ENCODE measurements at regions not wholly inside any gene's neighbourhood (a gene's known extent, or its start where the extent isn't known, plus 50 kb on each side); places are given as distances from the start of the nearest gene placed in this dataset.

DNA sequence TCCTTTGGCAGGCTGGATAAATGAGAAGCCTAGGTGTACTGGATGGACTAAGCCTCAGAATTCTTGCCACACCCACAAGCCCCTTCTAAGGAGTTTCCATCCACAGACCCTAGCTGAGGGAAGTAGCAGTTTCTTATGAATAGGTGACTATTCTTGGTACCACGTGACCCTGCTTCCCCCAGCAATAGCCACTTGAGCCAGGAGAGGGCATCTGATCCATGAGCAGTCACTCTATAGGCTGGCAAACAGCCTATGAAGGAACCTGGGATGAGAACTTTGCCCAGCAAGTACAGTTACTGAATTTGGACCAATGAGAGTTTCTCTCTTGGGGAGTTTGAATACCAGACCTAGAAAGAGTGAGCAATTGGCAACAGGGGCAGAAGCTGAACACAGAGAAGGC, 84.0 kb downstream of the RTL9 start:
- no peak for DNase-seq (ENCODE audit: low read depth)
- TF ChIP-seq, protein P1, sequence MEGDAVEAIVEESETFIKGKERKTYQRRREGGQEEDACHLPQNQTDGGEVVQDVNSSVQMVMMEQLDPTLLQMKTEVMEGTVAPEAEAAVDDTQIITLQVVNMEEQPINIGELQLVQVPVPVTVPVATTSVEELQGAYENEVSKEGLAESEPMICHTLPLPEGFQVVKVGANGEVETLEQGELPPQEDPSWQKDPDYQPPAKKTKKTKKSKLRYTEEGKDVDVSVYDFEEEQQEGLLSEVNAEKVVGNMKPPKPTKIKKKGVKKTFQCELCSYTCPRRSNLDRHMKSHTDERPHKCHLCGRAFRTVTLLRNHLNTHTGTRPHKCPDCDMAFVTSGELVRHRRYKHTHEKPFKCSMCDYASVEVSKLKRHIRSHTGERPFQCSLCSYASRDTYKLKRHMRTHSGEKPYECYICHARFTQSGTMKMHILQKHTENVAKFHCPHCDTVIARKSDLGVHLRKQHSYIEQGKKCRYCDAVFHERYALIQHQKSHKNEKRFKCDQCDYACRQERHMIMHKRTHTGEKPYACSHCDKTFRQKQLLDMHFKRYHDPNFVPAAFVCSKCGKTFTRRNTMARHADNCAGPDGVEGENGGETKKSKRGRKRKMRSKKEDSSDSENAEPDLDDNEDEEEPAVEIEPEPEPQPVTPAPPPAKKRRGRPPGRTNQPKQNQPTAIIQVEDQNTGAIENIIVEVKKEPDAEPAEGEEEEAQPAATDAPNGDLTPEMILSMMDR (IDR thresholded peaks at IDR 0.05; ENCODE audit: control insufficient read depth, extremely low read depth, insufficient read depth), result peak; percentile 34; the same call in 1 of the 2 replicates
- no peak overlapping the region for H3K4me3 ChIP-seq (ENCODE audit: low read depth, low read length)

DNA sequence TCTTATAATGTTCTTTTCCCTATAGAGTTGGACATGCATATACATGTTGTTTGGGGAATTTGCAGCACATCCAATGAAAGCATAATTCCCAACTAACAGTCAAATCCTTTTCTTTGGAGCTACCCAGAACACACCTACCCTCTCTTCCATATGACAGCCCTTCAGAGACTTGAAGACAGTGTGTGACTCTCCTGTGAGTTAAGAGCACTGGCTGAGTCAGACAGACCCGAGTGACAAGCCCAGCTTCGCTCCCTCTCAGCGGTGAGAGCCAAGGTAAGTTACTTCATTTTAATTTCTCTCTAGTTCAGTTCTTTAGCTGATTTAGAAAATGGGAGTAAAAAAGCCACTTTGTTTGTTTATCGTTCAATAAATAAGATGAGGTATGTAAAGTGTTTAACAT, 86.3 kb downstream of the RTL9 start:
- no peak for DNase-seq (ENCODE audit: low read depth)
- TF ChIP-seq, protein P1 (IDR thresholded peaks at IDR 0.05; ENCODE audit: control insufficient read depth, extremely low read depth, insufficient read depth), result no peak
- no peak overlapping the region for H3K4me3 ChIP-seq (ENCODE audit: low read depth, low read length)

DNA sequence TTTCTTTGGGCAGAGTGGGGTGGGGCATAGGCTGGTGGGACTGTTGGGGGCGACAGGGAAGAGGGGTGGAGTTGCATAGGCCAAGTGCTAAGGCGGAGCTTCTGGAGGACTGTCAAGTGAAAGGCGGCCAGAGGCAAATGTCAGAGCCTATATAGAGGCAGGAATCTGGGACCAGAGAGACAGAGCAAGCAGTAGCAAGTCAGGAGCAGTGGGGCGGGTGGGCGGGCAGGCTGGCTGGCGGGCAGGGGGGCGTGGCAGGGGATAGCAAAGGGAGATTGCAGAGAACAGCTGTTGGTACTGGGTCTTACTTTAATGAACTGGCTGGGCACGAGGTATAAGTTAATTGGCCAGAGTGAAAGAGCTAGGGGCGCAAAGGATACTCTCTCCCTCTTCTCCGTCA, 89.8 kb downstream of the RTL9 start:
- H3K4me3 ChIP-seq (ENCODE audit: low read depth, low read length), result no peak overlapping the region
- TF ChIP-seq, protein P1 (IDR thresholded peaks at IDR 0.05; ENCODE audit: control insufficient read depth, extremely low read depth, insufficient read depth), result no peak
- DNase-seq (ENCODE audit: low read depth), result no peak

DNA sequence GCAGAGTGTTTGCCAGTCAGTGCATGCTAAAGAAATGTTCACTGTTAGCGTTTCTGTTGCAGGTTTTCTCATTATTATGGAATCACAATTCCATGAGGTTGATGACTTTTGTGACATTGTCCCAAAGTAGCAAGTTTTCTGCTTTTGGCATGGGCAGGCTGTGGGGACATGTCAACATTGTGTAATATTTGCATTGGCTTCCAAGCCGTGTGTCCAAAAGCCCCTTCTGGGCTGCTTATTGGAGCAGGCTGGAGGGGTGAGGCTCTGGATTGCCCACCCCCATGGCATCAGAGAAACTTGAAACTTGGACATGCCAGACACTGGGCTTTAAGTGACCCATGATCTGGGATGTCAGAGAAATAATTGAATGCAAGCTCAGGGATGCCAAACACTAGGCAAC, 90.7 kb downstream of the RTL9 start:
- TF ChIP-seq, protein P1 (IDR thresholded peaks at IDR 0.05; ENCODE audit: control insufficient read depth, extremely low read depth, insufficient read depth), result no peak
- no peak overlapping the region for H3K4me3 ChIP-seq (ENCODE audit: low read depth, low read length)
- no peak for DNase-seq (ENCODE audit: low read depth)

DNA sequence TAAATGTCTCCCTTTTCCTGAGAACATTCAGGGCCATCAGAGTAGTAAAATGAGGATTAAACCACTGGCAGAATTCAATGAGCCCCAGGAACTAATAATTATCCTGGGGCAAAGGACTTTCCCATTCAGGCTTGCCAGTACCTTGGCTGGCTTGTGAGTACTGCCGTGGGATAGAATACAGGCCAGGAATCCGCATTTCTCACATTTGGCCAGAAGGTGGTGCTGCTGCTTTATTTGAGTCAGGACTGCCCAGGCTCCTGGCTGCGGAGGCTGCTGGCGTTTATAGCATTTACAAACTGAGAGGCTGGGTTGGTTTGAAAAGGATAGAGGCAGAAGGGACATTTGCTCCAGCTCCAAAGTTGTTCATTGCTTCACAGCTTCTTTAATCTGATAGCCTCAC, 91.4 kb downstream of the RTL9 start:
- H3K4me3 ChIP-seq (ENCODE audit: low read depth, low read length), result no peak overlapping the region
- DNase-seq (ENCODE audit: low read depth), result peak; percentile 34
- TF ChIP-seq, protein P1 (IDR thresholded peaks at IDR 0.05; ENCODE audit: control insufficient read depth, extremely low read depth, insufficient read depth), result peak; percentile 70

DNA sequence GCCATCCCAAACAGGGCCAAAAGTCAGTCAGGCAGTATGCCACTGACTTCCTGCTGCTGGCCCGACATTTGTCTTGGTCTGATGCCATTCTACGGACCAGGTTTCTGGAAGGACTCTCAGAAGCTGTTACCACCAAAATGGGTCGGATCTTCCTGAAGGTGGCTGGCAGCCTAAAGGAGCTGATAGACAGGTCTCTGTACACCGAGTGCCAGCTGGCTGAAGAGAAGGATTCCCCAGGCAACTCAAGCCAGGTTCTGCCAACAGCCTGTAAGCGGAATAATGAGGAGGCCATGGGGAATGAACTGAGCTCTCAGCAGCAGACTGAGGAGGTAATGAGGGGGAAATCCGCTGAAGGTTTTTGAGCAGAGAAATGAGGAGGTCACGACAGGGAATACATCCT, 95.7 kb downstream of the RTL9 start:
- peak; percentile 27 for DNase-seq (ENCODE audit: low read depth)
- TF ChIP-seq, protein P1 (IDR thresholded peaks at IDR 0.05; ENCODE audit: control insufficient read depth, extremely low read depth, insufficient read depth), result no peak
- no peak overlapping the region for H3K4me3 ChIP-seq (ENCODE audit: low read depth, low read length)

DNA sequence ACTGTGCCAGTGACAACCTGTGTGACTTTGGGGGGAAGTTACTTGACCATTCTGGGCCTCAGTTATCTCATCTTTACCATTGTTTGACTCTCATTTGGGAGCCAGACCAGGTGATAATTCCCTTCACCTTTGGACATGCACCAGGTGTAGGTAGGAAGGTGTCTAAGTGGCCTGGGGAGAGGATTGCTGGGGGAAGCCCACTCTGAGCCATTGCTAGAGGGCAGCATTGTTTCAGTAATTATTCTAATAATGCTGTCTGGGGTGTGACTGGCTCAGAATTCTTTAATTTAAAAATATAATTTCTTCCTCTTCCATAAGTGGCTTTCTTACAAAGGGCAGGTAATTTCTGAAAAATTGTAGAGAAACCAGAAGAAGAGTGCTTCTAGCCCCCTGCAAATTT, 104.3 kb downstream of the RTL9 start:
- no peak for DNase-seq (ENCODE audit: low read depth)
- no peak overlapping the region for H3K4me3 ChIP-seq (ENCODE audit: low read depth, low read length)
- TF ChIP-seq, protein P1 (IDR thresholded peaks at IDR 0.05; ENCODE audit: control insufficient read depth, extremely low read depth, insufficient read depth), result peak; percentile 42
